Liver (tissue), 8 donors: ENCODE measurements at regions not wholly inside any gene's neighbourhood (a gene's known extent, or its start where the extent isn't known, plus 50 kb on each side); places are given as distances from the start of the nearest gene placed in this dataset.

ENCODE experiments used
- DNase-seq: peaks from one replicate; pipeline ENCODE4 v3.0.0-alpha.2; 2017; ENCODE audit warnings: low spot score
- H3K27ac ChIP-seq, 2 donors: one replicate each; pipeline ENCODE4 v1.7.0; 2013; ENCODE audit warnings: inconsistent platforms in 2 of 2, low read length in 2 of 2, control low read depth in 1 of 2, low read depth in 1 of 2, mild to moderate bottlenecking in 1 of 2
- H3K27me3 ChIP-seq, 4 donors: one replicate each; pipeline versions ENCODE4 v1.6.1 to v1.7.0; 2013; ENCODE audit warnings: low read length in 3 of 4, inconsistent platforms in 1 of 4, mild to moderate bottlenecking in 1 of 4, moderate library complexity in 1 of 4; ENCODE audit not compliant: control insufficient read depth in 4 of 4, insufficient read depth in 4 of 4
- H3K36me3 ChIP-seq, 4 donors: one replicate each; pipeline versions ENCODE4 v1.6.1 to v1.7.0; 2013; ENCODE audit warnings: low read length in 3 of 4, mild to moderate bottlenecking in 3 of 4, low read depth in 1 of 4, moderate library complexity in 1 of 4; ENCODE audit not compliant: control insufficient read depth in 4 of 4, insufficient read depth in 3 of 4
- H3K4me1 ChIP-seq, 4 donors: one replicate each; pipeline versions ENCODE4 v1.6.1 to v1.7.0; 2013; ENCODE audit warnings: low read length in 3 of 4, mild to moderate bottlenecking in 3 of 4, moderate library complexity in 1 of 4; ENCODE audit not compliant: control insufficient read depth in 4 of 4, insufficient read depth in 4 of 4
- H3K4me3 ChIP-seq, 3 donors: one replicate each; pipeline versions ENCODE4 v1.6.1 to v1.7.0; 2013; ENCODE audit warnings: low read length in 3 of 3, control low read depth in 1 of 3, low read depth in 1 of 3, mild to moderate bottlenecking in 1 of 3
- H3K9ac ChIP-seq, 2 donors: one replicate each; pipeline ENCODE4 v1.7.0; 2013; ENCODE audit warnings: low read length in 2 of 2, mild to moderate bottlenecking in 2 of 2, moderate library complexity in 2 of 2, control low read depth in 1 of 2, low read depth in 1 of 2
- H3K9me3 ChIP-seq, 4 donors: one replicate each; pipeline versions ENCODE4 v1.6.1 to v1.7.0; 2013; ENCODE audit warnings: low read length in 3 of 4; ENCODE audit not compliant: control insufficient read depth in 4 of 4
- EGR1 ChIP-seq, 2 donors: IDR thresholded peaks; 2 replicates each; pipeline ENCODE4 v1.6.1; 2016 to 2018; ENCODE audit warnings: antibody characterized with exemption in 2 of 2, low read depth in 2 of 2
- FOXA1 ChIP-seq: IDR thresholded peaks from 2 replicates; pipeline ENCODE4 v1.6.1; 2016; ENCODE audit warnings: antibody characterized with exemption
- FOXA2 ChIP-seq: IDR thresholded peaks from 2 replicates; pipeline ENCODE4 v1.6.1; 2016; ENCODE audit warnings: antibody characterized with exemption
- GABPA ChIP-seq, 2 donors: IDR thresholded peaks in 1 of 2; conservative IDR thresholded peaks in 1 of 2; 2 replicates each; pipeline ENCODE4 v1.6.1; 2016; ENCODE audit warnings: antibody characterized with exemption in 2 of 2, mild to moderate bottlenecking in 1 of 2, moderate library complexity in 1 of 2
- HNF4A ChIP-seq, 2 donors: conservative IDR thresholded peaks; 2 replicates each; pipeline ENCODE4 v1.6.1; 2016; ENCODE audit warnings: antibody characterized with exemption in 2 of 2, mild to moderate bottlenecking in 2 of 2
- HNF4G ChIP-seq: IDR thresholded peaks from 2 replicates; pipeline ENCODE4 v1.6.1; 2016; ENCODE audit warnings: antibody characterized with exemption
- JUND ChIP-seq, 2 donors: IDR thresholded peaks; 2 replicates each; pipeline ENCODE4 v1.6.1; 2016; ENCODE audit warnings: antibody characterized with exemption in 2 of 2
- NR2F2 ChIP-seq: IDR thresholded peaks from 2 replicates; pipeline ENCODE4 v1.6.1; 2016; ENCODE audit warnings: antibody characterized with exemption
- RAD21 ChIP-seq, 2 donors: IDR thresholded peaks; 2 replicates each; pipeline ENCODE4 v1.6.1; 2016; ENCODE audit warnings: antibody characterized with exemption in 2 of 2, mild to moderate bottlenecking in 2 of 2
- RXRA ChIP-seq, 2 donors: IDR thresholded peaks; 2 replicates each; pipeline ENCODE4 v1.6.1; 2017 to 2018; ENCODE audit warnings: antibody characterized with exemption in 2 of 2, mild to moderate bottlenecking in 1 of 2
- SP1 ChIP-seq: IDR thresholded peaks from 2 replicates; pipeline ENCODE4 v1.6.1; 2018; ENCODE audit warnings: antibody characterized with exemption, mild to moderate bottlenecking
- TAF1 ChIP-seq: conservative IDR thresholded peaks from 2 replicates; pipeline ENCODE4 v1.6.1; 2016; ENCODE audit warnings: antibody characterized with exemption, mild to moderate bottlenecking
- YY1 ChIP-seq: IDR thresholded peaks from 2 replicates; pipeline ENCODE4 v1.6.1; 2016; ENCODE audit warnings: antibody characterized with exemption, mild to moderate bottlenecking
- WGBS: extraction: QIAGEN DNeasy Blood & Tissue Kit; methylation state at CpG from one replicate; pipeline ENCODE4 v1.1.7; 2013; 5-methylcytosine and 5-hydroxymethylcytosine counted together
- TF ChIP-seq, protein P1 (sequence below): IDR thresholded peaks from 2 replicates; pipeline ENCODE4 v1.6.1; 2016; ENCODE audit warnings: antibody characterized with exemption
- TF ChIP-seq, protein P2 (sequence below): fragments of 150-350 bp; IDR thresholded peaks from 2 replicates; pipeline ENCODE4 v1.5.1; 2017; ENCODE audit warnings: improper control_type of control experiment, low read depth, low read length; ENCODE audit not compliant: missing input control
- TF ChIP-seq, protein P3 (sequence below): IDR thresholded peaks from 2 replicates; pipeline ENCODE4 v1.6.1; 2016; ENCODE audit warnings: antibody characterized with exemption, mild to moderate bottlenecking
- TF ChIP-seq, protein P4 (sequence below): IDR thresholded peaks from 2 replicates; pipeline ENCODE4 v1.6.1; 2016; ENCODE audit warnings: antibody characterized with exemption
- TF ChIP-seq, protein P5 (sequence below): IDR thresholded peaks from 2 replicates; pipeline ENCODE4 v1.6.1; 2016; ENCODE audit warnings: antibody characterized with exemption
- donor health status: healthy.
- donor health status: healthy.
- donor health status: healthy.
- donor health status: healthy.
- donor health status: healthy.

DNA sequence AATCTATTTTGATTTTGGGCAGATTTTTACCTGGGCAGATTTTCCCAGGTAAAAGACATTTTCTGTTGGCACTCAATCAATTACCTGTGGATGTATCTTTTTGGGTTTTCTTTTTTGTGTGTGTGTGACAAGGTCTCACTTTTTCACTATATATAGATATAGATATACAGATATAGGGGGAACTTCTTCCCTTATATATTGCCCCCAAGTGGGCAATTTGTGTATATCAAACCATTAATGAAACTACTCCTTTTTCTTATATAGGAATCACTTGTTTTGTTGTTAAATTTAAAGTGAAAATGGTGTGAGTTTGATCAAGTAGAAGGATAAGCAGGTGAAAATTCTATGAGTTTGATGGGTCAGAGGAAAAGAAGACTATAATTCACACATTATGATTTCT lies 1054.9 kb downstream of the NLGN4Y start:
- Histone ChIP-seq H3K27me3 (no peaks in the 10 kb centered on the region), H3K4me3 (no peak overlapping the region), H3K9me3 (no peaks in the 10 kb centered on the region), H3K27ac (no peak overlapping the region), H3K9ac (no peak overlapping the region), H3K36me3 (no peaks in the 10 kb centered on the region), H3K4me1 (no peaks in the 10 kb centered on the region)
- TF ChIP-seq HNF4G (no peak), GABPA (IDR thresholded peaks at IDR 0.05 in 1 of 2, conservative IDR thresholded peaks at IDR 0.05 in 1 of 2) (no peak), TAF1 (no peak), RAD21 (IDR thresholded peaks at IDR 0.05) (no peak), NR2F2 (no peak), FOXA1 (no peak), FOXA2 (no peak), HNF4A (conservative IDR thresholded peaks at IDR 0.05) (no peak), YY1 (no peak), SP1 (no peak)
- TF ChIP-seq, protein P1, sequence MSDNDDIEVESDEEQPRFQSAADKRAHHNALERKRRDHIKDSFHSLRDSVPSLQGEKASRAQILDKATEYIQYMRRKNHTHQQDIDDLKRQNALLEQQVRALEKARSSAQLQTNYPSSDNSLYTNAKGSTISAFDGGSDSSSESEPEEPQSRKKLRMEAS: no peak
- TF ChIP-seq, protein P2, sequence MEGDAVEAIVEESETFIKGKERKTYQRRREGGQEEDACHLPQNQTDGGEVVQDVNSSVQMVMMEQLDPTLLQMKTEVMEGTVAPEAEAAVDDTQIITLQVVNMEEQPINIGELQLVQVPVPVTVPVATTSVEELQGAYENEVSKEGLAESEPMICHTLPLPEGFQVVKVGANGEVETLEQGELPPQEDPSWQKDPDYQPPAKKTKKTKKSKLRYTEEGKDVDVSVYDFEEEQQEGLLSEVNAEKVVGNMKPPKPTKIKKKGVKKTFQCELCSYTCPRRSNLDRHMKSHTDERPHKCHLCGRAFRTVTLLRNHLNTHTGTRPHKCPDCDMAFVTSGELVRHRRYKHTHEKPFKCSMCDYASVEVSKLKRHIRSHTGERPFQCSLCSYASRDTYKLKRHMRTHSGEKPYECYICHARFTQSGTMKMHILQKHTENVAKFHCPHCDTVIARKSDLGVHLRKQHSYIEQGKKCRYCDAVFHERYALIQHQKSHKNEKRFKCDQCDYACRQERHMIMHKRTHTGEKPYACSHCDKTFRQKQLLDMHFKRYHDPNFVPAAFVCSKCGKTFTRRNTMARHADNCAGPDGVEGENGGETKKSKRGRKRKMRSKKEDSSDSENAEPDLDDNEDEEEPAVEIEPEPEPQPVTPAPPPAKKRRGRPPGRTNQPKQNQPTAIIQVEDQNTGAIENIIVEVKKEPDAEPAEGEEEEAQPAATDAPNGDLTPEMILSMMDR: no peak
- TF ChIP-seq, protein P3, sequence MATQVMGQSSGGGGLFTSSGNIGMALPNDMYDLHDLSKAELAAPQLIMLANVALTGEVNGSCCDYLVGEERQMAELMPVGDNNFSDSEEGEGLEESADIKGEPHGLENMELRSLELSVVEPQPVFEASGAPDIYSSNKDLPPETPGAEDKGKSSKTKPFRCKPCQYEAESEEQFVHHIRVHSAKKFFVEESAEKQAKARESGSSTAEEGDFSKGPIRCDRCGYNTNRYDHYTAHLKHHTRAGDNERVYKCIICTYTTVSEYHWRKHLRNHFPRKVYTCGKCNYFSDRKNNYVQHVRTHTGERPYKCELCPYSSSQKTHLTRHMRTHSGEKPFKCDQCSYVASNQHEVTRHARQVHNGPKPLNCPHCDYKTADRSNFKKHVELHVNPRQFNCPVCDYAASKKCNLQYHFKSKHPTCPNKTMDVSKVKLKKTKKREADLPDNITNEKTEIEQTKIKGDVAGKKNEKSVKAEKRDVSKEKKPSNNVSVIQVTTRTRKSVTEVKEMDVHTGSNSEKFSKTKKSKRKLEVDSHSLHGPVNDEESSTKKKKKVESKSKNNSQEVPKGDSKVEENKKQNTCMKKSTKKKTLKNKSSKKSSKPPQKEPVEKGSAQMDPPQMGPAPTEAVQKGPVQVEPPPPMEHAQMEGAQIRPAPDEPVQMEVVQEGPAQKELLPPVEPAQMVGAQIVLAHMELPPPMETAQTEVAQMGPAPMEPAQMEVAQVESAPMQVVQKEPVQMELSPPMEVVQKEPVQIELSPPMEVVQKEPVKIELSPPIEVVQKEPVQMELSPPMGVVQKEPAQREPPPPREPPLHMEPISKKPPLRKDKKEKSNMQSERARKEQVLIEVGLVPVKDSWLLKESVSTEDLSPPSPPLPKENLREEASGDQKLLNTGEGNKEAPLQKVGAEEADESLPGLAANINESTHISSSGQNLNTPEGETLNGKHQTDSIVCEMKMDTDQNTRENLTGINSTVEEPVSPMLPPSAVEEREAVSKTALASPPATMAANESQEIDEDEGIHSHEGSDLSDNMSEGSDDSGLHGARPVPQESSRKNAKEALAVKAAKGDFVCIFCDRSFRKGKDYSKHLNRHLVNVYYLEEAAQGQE: no peak
- no peak for DNase-seq

DNA sequence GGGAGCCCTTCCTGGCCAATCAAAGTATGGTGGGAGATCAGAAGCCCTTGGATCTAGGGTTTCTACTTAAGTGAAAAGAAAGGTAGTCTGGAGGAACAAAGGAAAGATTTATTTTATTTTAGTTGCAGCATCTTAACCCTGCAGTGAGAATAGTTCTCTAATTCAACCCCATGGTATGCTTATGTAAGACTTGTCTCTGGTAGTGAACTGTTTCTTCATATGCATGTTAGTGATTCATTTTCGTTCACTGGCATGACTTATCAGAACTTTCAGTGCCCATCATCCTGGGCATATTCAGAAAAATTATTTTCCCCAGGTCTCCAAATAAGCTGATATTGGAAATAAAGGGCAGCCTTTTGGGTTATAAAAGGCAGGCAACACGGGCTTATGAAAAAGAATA lies 1058.8 kb downstream of the NLGN4Y start:
- no peak overlapping the region for H3K27ac ChIP-seq
- TF ChIP-seq, protein P4, sequence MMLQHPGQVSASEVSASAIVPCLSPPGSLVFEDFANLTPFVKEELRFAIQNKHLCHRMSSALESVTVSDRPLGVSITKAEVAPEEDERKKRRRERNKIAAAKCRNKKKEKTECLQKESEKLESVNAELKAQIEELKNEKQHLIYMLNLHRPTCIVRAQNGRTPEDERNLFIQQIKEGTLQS: no peak
- TF ChIP-seq RXRA (IDR thresholded peaks at IDR 0.05) (no peak), HNF4A (conservative IDR thresholded peaks at IDR 0.05) (no peak), TAF1 (no peak), YY1 (no peak), NR2F2 (no peak), FOXA1 (no peak), EGR1 (IDR thresholded peaks at IDR 0.05; ENCODE audit: low read depth in 2 of 2) (no peak), FOXA2 (no peak), RAD21 (IDR thresholded peaks at IDR 0.05) (no peak), HNF4G (no peak), SP1 (no peak), GABPA (IDR thresholded peaks at IDR 0.05 in 1 of 2, conservative IDR thresholded peaks at IDR 0.05 in 1 of 2) (no peak), JUND (IDR thresholded peaks at IDR 0.05) (no peak)
- TF ChIP-seq, protein P3: no peak
- TF ChIP-seq, protein P1: no peak
- TF ChIP-seq, protein P2: no peak
- TF ChIP-seq, protein P5, sequence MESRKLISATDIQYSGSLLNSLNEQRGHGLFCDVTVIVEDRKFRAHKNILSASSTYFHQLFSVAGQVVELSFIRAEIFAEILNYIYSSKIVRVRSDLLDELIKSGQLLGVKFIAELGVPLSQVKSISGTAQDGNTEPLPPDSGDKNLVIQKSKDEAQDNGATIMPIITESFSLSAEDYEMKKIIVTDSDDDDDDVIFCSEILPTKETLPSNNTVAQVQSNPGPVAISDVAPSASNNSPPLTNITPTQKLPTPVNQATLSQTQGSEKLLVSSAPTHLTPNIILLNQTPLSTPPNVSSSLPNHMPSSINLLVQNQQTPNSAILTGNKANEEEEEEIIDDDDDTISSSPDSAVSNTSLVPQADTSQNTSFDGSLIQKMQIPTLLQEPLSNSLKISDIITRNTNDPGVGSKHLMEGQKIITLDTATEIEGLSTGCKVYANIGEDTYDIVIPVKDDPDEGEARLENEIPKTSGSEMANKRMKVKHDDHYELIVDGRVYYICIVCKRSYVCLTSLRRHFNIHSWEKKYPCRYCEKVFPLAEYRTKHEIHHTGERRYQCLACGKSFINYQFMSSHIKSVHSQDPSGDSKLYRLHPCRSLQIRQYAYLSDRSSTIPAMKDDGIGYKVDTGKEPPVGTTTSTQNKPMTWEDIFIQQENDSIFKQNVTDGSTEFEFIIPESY: no peak
- H3K9ac ChIP-seq: no peak overlapping the region
- no peaks in the 10 kb centered on the region for H3K4me1 ChIP-seq
- no peak overlapping the region for H3K4me3 ChIP-seq
- H3K9me3 ChIP-seq: no peaks in the 10 kb centered on the region
- DNase-seq: no peak
- H3K27me3 ChIP-seq: no peaks in the 10 kb centered on the region
- H3K36me3 ChIP-seq: no peaks in the 10 kb centered on the region
- 72% methylated on average over 2 of the region's 2 CpGs for WGBS
